GM19043 (cell line): ENCODE measurements at regions not wholly inside any gene's neighbourhood (a gene's known extent, or its start where the extent isn't known, plus 50 kb on each side); places are given as distances from the start of the nearest gene placed in this dataset.
"Not testable (repeated sequence)": the region's sequence is repeated elsewhere in the genome, so short reads cannot be mapped to it uniquely, and the experiment has no call there.

Source experiments
- ATAC-seq: cut with Tn5 transposase; IDR thresholded peaks from one replicate; pipeline ENCODE4 v1.9.1; 2021; ENCODE audit warnings: low read depth; ENCODE audit not compliant: unreplicated experiment

DNA sequence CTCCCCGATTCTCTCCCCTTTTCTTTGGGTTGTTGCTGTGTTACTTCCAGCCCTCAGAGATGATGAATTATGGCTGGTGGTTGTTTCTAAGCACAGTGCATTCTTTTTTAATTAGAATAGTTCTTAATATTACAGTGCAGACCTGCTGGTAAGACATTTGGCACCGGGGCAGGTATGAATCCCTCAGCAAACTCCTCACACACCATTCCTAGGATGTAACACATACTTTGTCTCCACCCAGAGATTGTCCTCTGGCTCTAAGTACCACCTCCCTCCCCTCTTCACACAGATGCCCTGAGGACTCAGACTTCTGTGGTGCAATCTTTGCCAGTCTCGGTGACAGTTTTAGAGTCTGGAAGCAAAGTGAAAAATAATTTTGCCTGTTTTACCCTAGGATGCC is 143.1 kb downstream of the HLX start:
- no peak for ATAC-seq

DNA sequence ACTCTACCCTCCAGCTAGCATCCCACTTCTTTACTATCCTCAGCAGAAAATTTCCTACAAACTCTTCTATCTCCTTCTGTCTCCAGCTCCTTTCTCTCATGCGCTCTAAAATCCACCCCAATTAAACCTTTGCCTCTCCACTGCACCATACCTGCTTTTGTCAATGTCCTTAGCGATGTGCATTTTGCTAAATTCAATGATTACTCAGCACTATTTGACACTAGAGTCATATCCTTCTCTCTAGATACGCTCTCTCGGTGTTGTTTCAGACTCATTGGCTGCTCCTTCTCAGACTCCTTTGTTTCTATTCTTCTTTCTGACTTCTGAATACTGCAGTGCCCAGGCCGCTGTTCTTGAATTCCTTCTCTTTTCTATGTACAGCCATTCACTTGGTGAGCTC is 144.2 kb downstream of the HLX start:
- ATAC-seq: no peak

DNA sequence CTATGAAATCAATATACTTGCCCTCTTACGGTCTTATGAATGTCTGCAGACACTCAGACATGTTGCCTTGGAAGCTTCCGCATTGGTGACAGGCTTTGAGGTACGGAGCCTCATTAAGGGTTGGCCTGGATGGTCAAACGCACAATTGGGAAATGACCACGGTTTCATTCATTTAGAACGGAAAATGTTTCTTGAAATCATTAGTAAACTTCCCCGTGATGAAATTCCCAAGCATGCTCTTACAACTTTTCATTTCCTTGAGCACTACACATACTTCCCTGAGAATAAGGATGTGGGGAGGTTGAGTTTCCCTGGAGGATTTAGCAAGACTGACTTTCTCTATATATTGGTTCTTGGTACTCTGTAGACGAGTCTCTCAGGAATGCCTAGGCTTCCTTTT is 146.3 kb downstream of the HLX start:
- ATAC-seq: no peak

DNA sequence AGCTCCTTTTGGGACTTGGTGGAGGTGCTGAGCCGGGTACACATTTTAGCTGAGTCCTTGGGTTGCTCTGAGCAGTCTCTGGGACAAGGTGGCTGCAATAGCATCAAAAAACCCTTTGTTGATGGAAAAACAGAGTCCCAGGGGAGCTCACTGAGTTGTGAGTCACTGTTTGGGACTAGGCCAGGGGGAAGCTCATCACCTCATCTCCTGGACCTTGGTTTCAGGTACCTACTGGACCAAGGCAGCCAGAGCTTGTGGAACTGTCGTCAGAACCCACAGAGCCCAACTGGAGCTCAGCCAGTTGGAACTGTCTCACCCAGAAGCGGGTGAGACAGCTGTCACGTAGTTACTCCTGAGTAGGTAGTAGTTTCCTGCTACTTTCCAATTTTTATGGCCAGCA is 146.7 kb downstream of the HLX start:
- ATAC-seq: no peak

DNA sequence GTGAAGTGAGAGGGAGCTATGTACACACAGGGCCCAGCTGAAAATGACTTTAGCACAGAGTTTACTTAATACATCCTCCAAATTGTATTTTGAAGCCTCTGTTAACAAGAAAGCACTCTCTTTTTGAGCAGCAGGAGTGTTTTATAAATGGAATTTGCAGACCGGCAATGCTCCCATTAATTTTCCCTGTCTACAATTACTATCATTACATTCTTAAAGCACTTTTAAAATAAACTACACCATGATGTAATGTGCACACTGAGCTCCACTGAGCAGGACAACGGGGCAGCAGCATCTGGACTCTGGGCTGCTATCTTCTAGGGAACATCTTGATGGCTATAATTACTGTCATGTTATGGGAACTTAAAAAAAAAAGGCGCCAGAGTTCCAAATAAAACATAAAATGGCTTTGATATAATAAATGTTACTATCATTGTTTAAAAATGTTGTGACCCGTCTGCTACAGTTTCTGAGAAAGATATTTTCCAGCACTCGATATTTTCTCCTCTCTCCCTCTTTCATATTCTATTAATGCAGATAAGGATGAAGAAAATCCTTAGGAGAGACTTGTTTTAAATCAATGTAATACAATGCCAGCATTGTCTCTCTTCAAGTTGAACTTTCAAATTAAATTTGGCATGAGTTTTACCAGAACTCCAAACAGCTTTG is 150.9 kb downstream of the HLX start:
- no peak for ATAC-seq

DNA sequence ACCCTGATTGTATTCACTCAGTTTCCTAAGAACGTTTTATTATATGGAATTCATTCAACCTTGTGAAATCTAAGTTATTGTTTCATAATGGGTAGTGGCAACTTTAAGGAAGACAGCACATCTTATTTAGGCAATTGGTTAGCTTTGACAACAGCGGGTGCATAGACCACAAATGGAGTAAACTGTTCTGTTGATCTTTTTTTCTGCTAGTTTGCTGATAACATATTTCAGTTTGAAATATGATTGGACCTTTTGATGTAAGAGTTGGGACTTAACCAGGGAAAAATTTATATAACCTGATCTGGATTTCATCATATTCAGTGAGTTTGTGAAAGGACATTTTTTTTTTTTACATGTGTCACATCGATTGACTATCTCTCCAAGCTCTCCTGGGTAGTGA is 151.7 kb downstream of the HLX start:
- ATAC-seq: no peak

DNA sequence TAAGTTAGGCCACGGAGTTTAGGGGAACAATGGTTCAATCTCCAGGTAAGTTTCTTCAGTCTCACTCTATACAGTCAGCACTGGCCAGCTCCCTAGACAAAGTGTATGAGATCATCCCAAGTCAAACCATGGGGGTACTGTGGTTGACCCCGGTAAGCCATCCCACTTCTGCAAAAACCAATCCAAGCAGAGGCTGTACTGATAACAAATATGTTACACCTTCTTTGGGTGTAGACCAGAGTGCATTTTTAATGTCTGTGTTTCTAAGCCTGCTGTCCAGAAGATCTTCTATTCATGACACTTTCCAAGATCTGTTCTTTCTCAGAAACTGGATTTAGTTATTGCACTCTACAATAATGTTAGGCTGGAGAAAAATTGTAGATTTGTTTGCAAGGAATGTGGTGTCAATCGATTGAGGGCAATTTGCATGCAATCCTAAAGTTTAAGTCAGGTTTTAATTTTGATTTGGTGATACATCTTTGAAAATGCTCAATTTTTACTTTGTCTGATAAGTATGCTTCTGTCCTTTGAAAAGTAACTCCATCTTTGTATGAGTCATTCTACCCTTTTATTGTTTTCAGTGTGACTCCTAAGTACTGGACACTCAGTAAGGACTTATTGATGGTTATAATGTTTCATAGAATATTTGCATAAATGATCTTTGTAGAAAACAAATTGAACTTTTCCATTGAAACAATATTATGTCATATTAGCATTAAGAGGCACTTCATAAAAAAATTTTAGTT is 152.4 kb downstream of the HLX start:
- no peak for ATAC-seq

DNA sequence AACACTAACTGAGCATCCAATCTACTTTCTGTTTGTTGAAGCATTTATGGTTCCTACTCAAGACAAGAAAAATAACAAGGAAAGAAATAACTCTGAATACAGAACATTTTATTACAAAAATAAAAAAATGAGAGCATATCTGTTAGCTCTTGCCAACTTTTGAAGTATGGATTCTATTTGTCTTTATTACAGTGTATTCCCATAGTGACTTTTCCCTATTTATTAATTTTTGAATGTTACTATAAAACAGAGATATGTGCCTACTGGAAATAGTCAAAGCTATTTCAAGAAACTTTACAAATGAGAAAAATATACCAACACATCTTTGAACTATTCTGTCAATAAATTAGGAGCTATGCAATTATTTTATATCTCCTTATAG is 153.0 kb downstream of the HLX start:
- no peak for ATAC-seq

DNA sequence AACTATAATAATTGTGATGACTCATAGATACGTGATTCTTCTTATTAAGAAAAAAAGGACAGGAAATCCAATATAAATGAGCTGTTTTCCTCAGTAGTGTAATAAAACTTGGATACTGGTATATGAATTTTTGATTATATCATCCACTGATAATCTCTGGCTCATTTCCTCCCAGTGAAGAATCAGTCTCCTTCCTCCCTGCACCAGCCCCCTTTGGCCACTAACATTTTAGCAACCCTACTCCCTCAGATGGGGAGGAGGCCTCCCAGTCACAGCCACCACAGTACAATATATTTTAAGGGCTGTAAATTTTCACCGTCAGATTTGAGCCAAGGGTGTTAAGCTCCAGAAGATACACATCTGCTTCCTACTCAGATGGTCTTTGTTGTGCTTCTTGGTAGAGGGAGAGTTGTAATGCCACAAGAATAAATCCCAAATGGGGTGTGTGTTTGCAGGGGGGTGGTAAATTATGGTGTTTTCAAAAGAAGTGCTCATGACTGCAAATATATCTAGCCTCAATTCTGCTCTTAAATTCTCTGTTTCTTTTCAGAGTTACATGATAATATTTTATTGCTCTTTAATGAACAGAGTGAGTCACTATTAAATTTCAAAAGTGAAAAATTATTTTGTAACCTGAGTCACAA is 153.5 kb downstream of the HLX start:
- no peak for ATAC-seq

DNA sequence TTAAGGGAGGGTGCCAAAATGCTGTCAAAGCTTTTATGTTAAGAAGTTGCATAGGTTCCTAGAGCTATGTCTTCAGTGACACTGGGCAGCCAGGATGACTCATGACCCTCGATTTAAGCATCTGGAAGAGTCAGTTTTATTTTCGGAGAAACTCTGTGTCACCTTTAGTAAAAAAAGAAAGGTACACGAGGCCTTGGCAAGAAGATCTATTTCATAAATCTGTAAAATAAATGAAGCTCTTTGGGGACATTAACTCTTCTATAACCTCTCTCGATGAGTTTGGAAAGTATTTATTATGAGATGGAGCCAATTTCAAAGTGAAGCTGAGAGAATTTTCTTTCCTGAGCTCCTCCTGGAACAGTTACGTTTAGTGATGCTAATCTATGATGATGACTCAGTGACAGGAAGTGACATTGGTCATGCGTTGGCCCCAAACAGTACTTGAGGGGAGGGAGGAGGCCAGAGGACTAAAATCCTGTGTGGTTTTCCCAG is 156.5 kb downstream of the HLX start:
- no peak for ATAC-seq

DNA sequence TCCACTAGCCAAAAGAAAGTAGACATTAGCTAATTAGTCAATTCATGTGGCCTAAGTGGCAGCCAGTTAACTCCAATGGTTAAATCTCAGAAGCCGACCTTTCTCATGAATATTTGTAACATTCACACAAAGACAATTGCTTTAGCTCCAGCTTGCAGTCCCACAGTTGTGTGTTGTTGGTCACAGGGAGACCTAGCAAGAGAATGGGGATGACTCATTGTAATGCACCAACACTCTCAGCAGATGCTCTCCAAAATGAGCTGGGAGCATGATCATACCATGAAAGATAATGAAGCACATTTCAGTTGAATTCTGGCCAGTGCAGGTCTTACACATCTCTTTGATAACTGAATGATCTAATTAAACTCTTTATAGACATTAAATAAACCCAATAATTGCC is 160.4 kb downstream of the HLX start:
- no peak for ATAC-seq

DNA sequence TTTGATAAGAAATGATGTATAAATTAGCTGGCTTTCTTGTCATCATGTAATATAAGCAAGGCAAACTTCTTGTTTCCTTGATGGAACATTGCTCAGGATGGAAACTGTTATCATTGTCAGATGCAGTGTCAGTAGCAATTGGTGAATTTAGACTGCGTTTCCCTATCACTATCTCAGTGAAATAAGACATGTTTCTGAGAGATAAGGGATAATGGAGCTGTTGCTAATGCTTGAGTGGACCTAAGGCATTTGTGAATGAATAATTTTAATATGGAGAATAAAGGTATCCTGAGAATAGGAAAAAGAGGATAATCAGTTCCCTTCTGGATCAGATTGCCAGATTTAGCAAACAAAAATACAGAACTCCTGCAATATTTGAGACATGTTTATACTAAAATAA is 160.9 kb downstream of the HLX start:
- ATAC-seq: no peak

DNA sequence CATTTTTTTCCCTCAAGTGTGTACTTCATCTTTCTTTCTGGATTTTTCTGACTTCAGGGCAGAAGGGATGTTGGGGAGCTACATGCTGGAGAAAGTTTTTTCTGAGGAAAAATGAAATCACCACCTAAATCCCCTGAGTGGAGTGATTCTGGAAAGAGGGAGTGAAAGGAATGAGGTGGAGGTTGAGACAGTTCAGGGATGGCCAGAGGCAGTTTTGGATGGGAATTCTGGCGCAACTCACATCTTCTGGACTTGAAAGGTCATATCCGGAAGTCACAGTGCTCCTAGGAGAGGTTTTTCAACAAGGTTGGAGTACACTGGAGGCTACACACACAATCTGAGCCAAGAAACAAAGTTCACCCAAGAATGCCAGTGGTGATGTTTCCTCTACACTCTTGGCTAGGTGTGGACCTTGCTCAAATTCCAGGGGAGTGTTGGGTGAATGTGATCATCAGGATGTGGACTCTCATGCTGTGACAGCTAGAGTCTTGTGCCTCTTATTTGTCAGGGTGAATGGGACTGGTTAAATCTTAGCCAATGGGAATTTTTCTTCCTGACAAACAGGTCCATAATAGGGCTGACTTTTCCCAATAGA is 161.5 kb downstream of the HLX start:
- no peak for ATAC-seq

DNA sequence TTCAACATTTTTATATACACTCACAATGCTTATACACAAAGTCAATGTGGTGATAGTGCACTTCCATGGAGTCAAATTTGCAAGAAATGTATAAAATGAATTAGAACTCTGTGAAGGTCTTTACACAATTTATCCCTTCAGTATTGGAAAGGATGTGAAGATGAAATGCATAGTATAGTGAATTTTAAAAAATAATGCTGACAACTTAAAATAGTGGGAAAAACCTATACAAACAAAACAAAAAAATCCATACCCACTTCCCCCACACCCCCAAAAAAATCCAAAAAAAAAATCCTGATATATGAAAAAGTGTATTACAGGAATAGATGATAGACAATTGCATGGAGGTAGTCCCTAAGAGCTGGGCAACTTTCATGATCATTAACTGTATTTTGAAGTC is 165.3 kb downstream of the HLX start:
- ATAC-seq: no peak

DNA sequence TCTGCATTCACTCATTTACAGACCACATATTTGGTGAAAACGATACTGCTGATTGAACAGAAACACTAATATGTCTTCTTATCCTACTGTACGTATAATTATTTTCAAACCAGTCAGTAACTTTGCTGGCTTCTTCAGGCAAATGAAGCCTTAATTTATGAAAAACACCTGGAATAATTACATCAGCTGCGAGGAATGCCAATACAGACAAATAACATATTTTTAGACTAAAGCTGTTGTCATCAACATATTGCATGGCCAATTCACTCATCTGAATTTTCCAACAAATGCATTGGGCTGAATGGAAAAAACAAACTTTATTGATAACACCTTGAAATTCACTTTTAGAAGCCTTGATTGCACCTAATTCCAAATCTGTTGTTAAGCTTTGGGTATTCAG is 165.9 kb downstream of the HLX start:
- ATAC-seq: no peak

DNA sequence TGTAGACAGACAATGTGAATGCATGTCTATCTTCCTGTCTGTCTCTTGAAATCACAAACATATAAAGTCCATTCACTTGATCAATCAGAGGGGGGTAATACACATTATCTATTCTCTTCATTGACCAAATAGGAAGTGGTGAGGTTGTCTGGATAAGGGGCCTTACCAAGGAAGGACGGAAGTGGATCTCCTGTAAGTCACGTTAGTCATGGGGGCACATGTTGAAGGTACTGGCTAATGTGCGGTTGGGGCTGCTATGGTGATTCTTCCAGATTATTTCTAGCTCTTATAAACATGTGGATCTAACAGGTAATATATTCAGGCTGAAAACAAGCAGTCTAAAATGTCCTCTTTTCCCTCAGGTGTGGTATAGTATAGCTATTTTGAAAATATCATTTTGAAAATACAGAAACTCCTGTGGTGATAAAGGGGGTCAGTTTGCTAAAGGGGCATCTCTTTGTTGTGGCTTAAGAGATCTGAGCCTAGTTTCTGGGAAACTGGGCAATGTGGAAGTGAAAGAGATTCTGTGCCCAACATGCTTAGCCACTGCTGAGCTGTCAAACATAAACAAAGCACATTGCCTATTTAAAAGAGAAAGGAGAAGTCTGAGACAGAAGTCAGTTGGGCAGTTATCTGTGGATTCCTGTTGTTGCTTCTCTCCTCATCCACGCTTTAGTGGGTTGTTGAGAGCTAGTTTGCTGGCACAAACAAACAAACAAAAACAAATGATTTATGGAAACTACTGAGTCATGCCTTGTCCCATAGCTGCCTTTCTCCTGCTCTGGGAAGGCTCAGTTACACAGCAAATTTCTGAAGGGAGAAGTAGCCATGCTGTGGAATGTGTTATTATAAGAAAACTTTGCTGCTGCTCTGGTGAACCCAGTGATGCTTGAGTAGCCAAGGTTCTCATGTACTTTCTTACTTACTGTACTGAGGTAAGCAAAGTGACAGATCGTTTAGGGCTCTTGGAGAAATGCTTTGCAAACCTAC is 166.9 kb downstream of the HLX start:
- peak; percentile 89 for ATAC-seq

DNA sequence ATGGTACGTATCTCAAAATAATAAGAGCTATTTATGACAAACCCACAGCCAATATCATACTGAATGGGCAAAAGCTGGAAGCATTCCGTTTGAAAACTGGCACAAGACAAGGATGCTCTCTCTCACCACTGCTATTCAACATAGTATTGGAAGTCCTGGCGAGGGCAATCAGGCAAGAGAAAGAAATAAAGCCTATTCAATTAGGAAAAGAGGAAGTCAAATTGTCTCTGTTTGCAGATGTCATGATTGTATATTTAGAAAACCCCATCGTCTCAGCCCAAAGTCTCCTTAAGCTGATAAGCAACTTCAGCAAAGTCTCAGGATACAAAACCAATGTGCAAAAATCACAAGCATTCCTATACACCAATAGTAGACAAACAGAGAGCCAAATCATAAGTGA is 172.1 kb downstream of the HLX start:
- ATAC-seq: not testable (repeated sequence)

DNA sequence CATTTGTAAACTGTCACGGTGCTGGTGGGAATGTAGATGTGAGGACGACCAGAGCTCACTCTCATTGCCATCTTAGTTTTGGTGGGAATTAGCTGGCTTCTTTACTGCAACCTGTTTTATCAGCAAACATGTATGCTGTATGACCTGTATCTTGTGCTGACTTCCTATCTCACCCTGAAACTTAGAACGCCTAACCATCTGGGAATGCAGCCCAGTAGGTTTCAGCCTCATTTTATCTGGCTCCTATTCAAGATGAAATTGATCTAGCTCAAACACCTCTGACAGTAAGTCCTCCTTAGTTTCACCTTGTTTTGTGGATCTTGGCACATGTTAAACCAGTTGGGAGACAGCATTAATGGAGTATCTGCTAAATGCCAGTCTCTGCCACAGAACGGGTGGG is 174.6 kb downstream of the HLX start:
- no peak for ATAC-seq

DNA sequence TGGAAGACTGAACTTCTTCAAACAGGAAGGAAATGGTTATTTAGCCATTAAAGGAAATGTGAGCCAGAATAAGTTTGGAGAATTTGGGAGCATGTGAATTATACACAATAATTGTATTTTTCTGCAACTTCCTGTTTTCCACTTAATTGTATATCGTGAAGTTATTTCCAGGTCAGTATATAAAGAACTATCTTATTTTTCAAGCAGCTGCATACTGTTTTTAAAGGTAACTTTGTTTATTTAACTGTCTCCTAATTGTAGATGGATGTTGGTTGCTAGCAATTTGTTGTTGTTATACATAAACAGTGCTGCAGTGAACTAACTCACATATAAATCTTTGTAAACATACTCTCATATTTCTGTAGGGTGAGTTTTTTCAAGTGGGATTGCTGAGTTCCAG is 180.3 kb downstream of the HLX start:
- no peak for ATAC-seq

DNA sequence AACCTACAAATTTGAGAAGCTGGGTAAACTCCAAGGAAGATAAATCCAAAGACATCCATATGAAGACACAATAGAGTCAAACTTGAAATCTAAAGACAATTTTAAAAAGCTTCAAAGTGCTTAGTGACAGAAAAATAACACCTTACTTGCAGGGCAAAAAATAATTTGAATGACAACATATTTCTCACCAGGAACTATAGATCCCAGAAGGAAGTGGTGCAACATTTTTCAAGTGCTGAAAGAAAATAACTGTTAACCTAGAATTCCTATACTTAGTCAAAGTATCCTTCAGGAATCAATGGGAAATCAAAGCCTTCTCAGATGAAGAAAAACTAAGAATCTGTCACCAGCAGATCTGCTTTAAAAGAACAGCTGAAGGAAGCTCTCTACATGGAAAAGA is 184.4 kb downstream of the HLX start:
- no peak for ATAC-seq
